ENCODE measurements at regions not wholly inside any gene's neighbourhood (a gene's known extent, or its start where the extent isn't known, plus 50 kb on each side); places are given as distances from the start of the nearest gene placed in this dataset.
"Not testable (repeated sequence)": the region's sequence is repeated elsewhere in the genome, so short reads cannot be mapped to it uniquely, and the experiment has no call there.

DNA sequence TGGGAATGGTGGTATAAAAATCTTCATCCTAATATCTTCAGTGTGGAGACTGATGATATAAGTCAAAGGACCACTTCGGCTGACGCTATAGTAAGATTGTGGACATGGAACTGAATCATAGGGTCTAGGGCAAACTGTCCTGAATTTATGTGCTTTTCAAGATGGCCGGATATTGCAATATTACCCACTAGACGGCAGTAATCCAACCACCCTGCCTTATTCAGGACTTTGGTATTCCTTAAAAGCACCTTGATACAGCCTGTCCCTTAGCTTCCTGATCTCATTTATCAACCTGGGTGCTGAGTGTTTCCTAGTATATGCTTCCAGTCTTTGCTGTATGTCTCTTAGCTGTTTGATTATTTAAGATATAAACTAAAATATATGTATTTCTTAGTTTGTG, 71.2 kb upstream of the COX7C start:
- DNase-seq (ENCODE audit: low read depth): no peak

DNA sequence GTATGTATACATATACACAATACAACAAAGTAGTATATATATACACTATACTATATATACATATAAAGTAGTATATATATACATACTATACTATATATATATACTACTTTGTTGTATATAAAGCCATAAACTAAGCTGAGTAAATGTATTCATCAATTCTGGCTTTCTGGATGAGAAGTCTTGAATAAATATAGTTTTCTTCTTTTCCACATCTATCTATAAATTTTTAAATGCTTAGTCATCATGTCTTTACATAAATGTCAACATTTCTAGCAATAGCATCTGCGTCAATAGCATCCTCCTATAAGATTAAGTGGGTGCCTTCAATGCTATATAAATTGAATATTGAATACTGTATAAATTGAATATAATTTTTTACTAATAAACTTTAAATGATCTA, 63.1 kb upstream of the COX7C start:
- DNase-seq (ENCODE audit: low read depth): no peak

DNA sequence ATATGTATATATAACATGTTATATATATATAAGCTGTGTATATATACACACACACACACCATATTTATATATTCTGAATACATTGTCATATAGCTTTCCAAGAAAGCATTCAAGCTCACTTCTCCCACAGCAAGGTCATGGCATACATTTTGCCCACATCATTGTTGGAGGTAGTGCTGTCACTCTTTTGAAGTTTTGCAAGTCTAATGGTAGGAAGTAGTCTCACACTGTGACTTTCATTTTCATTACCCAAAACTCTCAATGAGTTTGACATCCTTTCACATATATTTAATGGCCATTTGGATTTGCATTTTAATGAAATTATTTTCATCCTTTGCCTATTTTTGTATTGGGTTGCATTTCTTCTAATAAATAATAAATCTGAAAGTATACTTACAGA, 59.8 kb upstream of the COX7C start:
- no peak for DNase-seq (ENCODE audit: low read depth)

DNA sequence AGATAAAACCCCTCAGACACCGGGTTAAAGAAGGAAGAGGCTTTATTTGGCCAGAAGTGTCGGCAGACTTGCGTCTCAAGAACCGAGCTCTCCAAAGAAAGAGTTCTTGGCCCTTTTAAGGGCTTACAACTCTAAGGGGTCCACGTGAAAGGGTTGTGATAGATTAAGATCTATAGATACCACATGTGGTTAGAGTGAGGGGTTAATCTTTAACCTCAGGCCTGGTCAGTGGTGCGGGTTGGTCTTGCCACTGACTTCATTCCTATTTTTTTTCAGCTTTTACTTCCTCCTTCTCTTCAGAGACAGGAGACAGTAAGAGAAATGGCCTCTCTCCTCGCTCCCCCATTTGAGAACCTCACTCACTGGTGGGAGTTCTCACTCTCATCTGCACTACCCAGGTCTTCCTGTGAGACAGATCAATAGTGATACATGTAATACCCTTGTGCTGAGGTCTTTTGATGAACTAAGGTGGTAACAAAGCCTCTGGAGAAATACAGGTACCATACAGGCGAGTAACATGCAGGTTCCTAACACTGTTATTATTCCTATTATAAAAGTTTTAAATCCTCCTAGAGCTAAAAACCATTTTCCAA, 52.4 kb upstream of the COX7C start:
- no peak for DNase-seq (ENCODE audit: low read depth)

DNA sequence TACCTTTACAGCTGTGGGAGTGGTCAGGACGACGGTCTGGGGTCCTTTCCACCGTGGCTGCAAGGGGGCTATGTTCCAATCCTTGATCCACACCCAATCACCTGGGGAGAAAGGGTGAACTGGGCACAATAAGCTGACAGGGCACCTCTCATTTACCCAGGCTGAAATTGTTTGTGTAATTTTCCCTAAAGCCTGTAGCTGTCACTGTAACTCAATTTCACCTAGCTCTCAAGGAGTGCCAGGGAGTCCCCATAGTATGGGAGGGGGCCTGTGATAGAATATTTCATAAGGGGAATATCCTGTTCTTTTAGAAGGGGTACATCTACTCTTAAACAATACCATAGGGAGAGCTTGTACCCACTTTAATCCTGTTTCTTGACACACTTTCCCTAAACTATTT, 51.7 kb upstream of the COX7C start:
- DNase-seq (ENCODE audit: low read depth): not testable (repeated sequence)
